H9 (cell line): ENCODE measurements at regions not wholly inside any gene's neighbourhood (a gene's known extent, or its start where the extent isn't known, plus 50 kb on each side); places are given as distances from the start of the nearest gene placed in this dataset.

Experiments used
- DNase-seq: peaks from one replicate; pipeline ENCODE4 v3.0.0-alpha.2; 2017
- H2AFZ ChIP-seq: one replicate; pipeline ENCODE4 v1.6.1; 2013; ENCODE audit warnings: mild to moderate bottlenecking, low read length, control low read depth, moderate library complexity
- H2AK5ac ChIP-seq: 2 replicates; pipeline ENCODE4 v1.6.1; 2013; ENCODE audit warnings: low read length, control low read depth, mixed read lengths; ENCODE audit not compliant: insufficient read length
- H2BK120ac ChIP-seq: one replicate; pipeline ENCODE4 v1.6.1; 2013; ENCODE audit warnings: low read depth, mild to moderate bottlenecking, low read length, control low read depth, inconsistent platforms; ENCODE audit not compliant: poor library complexity, severe bottlenecking
- H2BK12ac ChIP-seq: 2 replicates; pipeline ENCODE4 v1.6.1; 2013; ENCODE audit warnings: low read length, control low read depth, mixed read lengths, low read depth; ENCODE audit not compliant: insufficient read length
- H2BK15ac ChIP-seq: 2 replicates; pipeline ENCODE4 v1.6.1; 2013; ENCODE audit warnings: low read depth, low read length, control low read depth
- H2BK20ac ChIP-seq: one replicate; pipeline ENCODE4 v1.6.1; 2013; ENCODE audit warnings: low read depth, mild to moderate bottlenecking, low read length, control low read depth, inconsistent platforms; ENCODE audit not compliant: poor library complexity, severe bottlenecking
- H2BK5ac ChIP-seq: 2 replicates; pipeline ENCODE4 v1.6.1; 2013; ENCODE audit warnings: low read length, control low read depth, mixed read lengths; ENCODE audit not compliant: insufficient read length
- H3K14ac ChIP-seq: 2 replicates; pipeline ENCODE4 v1.6.1; 2013; ENCODE audit warnings: low read length, control low read depth; ENCODE audit not compliant: insufficient read depth
- H3K18ac ChIP-seq: 2 replicates; pipeline ENCODE4 v1.6.1; 2013; ENCODE audit warnings: low read depth, mild to moderate bottlenecking, mixed read lengths, low read length, control low read depth; ENCODE audit not compliant: insufficient read length
- H3K23ac ChIP-seq: 2 replicates; pipeline ENCODE4 v1.6.1; 2013; ENCODE audit warnings: low read length, control low read depth, mixed read lengths, low read depth; ENCODE audit not compliant: insufficient read length
- H3K23me2 ChIP-seq: 2 replicates; pipeline ENCODE4 v1.6.1; 2013; ENCODE audit warnings: low read depth, mild to moderate bottlenecking, mixed read lengths, low read length, control low read depth; ENCODE audit not compliant: insufficient read length, poor library complexity, severe bottlenecking
- H3K27ac ChIP-seq: 2 replicates; pipeline ENCODE4 v1.5.1; 2013; ENCODE audit warnings: low read length, control low read depth, mixed read lengths, low read depth; ENCODE audit not compliant: insufficient read length
- H3K27me3 ChIP-seq: 2 replicates; pipeline ENCODE4 v1.6.1; 2013; ENCODE audit warnings: low read length, control low read depth, inconsistent platforms; ENCODE audit not compliant: insufficient read depth
- H3K4ac ChIP-seq: 2 replicates; pipeline ENCODE4 v1.6.1; 2013; ENCODE audit warnings: low read depth, mild to moderate bottlenecking, control low read depth, inconsistent platforms, low read length, moderate library complexity
- H3K4me1 ChIP-seq: 2 replicates; pipeline ENCODE4 v1.6.1; 2013; ENCODE audit warnings: low read length, control low read depth, inconsistent platforms; ENCODE audit not compliant: insufficient read depth
- H3K4me2 ChIP-seq: 2 replicates; pipeline ENCODE4 v1.6.1; 2013; ENCODE audit warnings: low read length, control low read depth, mixed read lengths; ENCODE audit not compliant: insufficient read length, insufficient read depth
- H3K56ac ChIP-seq: 2 replicates; pipeline ENCODE4 v1.6.1; 2013; ENCODE audit warnings: low read depth, mild to moderate bottlenecking, mixed read lengths, low read length, control low read depth; ENCODE audit not compliant: insufficient read length
- H3K79me1 ChIP-seq: 2 replicates; pipeline ENCODE4 v1.6.1; 2013; ENCODE audit warnings: low read depth, mild to moderate bottlenecking, moderate library complexity, low read length, control low read depth, inconsistent platforms; ENCODE audit not compliant: insufficient read depth, poor library complexity, severe bottlenecking
- H3K79me2 ChIP-seq: 2 replicates; pipeline ENCODE4 v1.6.1; 2013; ENCODE audit warnings: low read length, control low read depth, inconsistent platforms; ENCODE audit not compliant: insufficient read depth
- H3K9ac ChIP-seq: 2 replicates; pipeline ENCODE4 v1.6.1; 2013; ENCODE audit warnings: low read length, control low read depth, mixed read lengths; ENCODE audit not compliant: insufficient read length; ENCODE audit errors: extremely low read depth
- H3K9me3 ChIP-seq: one replicate; pipeline ENCODE4 v1.6.1; 2013; ENCODE audit warnings: low read depth, low read length, inconsistent platforms; ENCODE audit not compliant: control insufficient read depth
- H3T11ph ChIP-seq: one replicate; pipeline ENCODE4 v1.6.1; 2013; ENCODE audit warnings: mild to moderate bottlenecking, low read length, control low read depth, inconsistent platforms
- H4K20me1 ChIP-seq: one replicate; pipeline ENCODE4 v1.6.1; 2013; ENCODE audit not compliant: control insufficient read depth, insufficient read length, insufficient read depth
- H4K5ac ChIP-seq: 2 replicates; pipeline ENCODE4 v1.6.1; 2013; ENCODE audit warnings: low read depth, mild to moderate bottlenecking, mixed read lengths, low read length, control low read depth; ENCODE audit not compliant: insufficient read length
- H4K8ac ChIP-seq: replicated peaks from 2 replicates; pipeline ENCODE4 v1.6.1; 2013; ENCODE audit warnings: low read length, control low read depth, mixed read lengths, low read depth; ENCODE audit not compliant: insufficient read length
- H4K91ac ChIP-seq: 2 replicates; pipeline ENCODE4 v1.6.1; 2013; ENCODE audit warnings: low read depth, mild to moderate bottlenecking, moderate library complexity, mixed read lengths, low read length, control low read depth; ENCODE audit not compliant: insufficient read length
- H3K27ac Mint-ChIP-seq, 3 experiments: 2 replicates in 2 of 3; 3 replicates in 1 of 3; pipeline ENCODE4 v1.8.0; 2020 to 2021; ENCODE audit warnings: mixed read lengths in 3 of 3, mild to moderate bottlenecking in 1 of 3, moderate library complexity in 1 of 3
- H3K27me3 Mint-ChIP-seq: 2 replicates; pipeline ENCODE4 v1.8.0; 2021; ENCODE audit warnings: low read depth, mild to moderate bottlenecking, moderate library complexity, mixed read lengths
- H3K36me3 Mint-ChIP-seq, 3 experiments: 2 replicates in 2 of 3; 3 replicates in 1 of 3; pipeline ENCODE4 v1.8.0; 2020 to 2021; ENCODE audit warnings: low read depth in 3 of 3, mixed read lengths in 3 of 3; ENCODE audit not compliant: insufficient read depth in 1 of 3
- H3K4me1 Mint-ChIP-seq, 2 experiments: 2 replicates each; pipeline ENCODE4 v1.8.0; 2020; ENCODE audit warnings: mixed read lengths in 2 of 2
- H3K4me3 Mint-ChIP-seq, 2 experiments: 2 replicates in 1 of 2; 3 replicates in 1 of 2; pipeline ENCODE4 v1.8.0; 2020 to 2021; ENCODE audit warnings: mild to moderate bottlenecking in 2 of 2, mixed read lengths in 2 of 2, moderate library complexity in 1 of 2
- H3K9me3 Mint-ChIP-seq, 2 experiments: 2 replicates in 1 of 2; 3 replicates in 1 of 2; pipeline ENCODE4 v1.8.0; 2020; ENCODE audit warnings: mild to moderate bottlenecking in 2 of 2, mixed read lengths in 2 of 2, moderate library complexity in 1 of 2
- WGBS: extraction: QIAGEN DNeasy Blood & Tissue Kit; methylation state at CpG from one replicate; pipeline ENCODE4 v1.1.7; 2013; ENCODE audit warnings: missing lambda C conversion rate, low lambda C conversion rate, mixed read lengths; ENCODE audit not compliant: insufficient read length; ENCODE audit errors: extremely low coverage; 5-methylcytosine and 5-hydroxymethylcytosine counted together
- TF ChIP-seq, protein P1 (sequence below): fragments of 200-600 bp; sonication (generic); conservative IDR thresholded peaks from 3 replicates; pipeline ENCODE4 v1.8.0; 2021; ENCODE audit warnings: antibody characterized with exemption, mild to moderate bottlenecking

- no peak overlapping the region for H2BK15ac ChIP-seq
- H4K20me1 ChIP-seq: no peaks in the 10 kb centered on the region
- no peak overlapping the region for H2BK5ac ChIP-seq
- H3K36me3 Mint-ChIP-seq: no peaks in the 10 kb centered on the region
- H3K79me1 ChIP-seq: no peaks in the 10 kb centered on the region
- H3K18ac ChIP-seq: no peak overlapping the region
- no peak overlapping the region for H3K27ac Mint-ChIP-seq
- H2BK12ac ChIP-seq: no peak overlapping the region
- no peak for DNase-seq
- no peaks in the 10 kb centered on the region for H3K4me1 ChIP-seq
- no peak overlapping the region for H2BK120ac ChIP-seq
- H2AFZ ChIP-seq: no peak overlapping the region
- H3K14ac ChIP-seq: no peak overlapping the region
- H3K9ac ChIP-seq: no peak overlapping the region
- H3K23me2 ChIP-seq: no peaks in the 10 kb centered on the region
- H3K4me2 ChIP-seq: no peak overlapping the region
- H2BK20ac ChIP-seq: no peak overlapping the region
- H3T11ph ChIP-seq: no peak overlapping the region
- H3K27ac ChIP-seq: no peak overlapping the region
- no peak overlapping the region for H2AK5ac ChIP-seq
- TF ChIP-seq, protein P1, sequence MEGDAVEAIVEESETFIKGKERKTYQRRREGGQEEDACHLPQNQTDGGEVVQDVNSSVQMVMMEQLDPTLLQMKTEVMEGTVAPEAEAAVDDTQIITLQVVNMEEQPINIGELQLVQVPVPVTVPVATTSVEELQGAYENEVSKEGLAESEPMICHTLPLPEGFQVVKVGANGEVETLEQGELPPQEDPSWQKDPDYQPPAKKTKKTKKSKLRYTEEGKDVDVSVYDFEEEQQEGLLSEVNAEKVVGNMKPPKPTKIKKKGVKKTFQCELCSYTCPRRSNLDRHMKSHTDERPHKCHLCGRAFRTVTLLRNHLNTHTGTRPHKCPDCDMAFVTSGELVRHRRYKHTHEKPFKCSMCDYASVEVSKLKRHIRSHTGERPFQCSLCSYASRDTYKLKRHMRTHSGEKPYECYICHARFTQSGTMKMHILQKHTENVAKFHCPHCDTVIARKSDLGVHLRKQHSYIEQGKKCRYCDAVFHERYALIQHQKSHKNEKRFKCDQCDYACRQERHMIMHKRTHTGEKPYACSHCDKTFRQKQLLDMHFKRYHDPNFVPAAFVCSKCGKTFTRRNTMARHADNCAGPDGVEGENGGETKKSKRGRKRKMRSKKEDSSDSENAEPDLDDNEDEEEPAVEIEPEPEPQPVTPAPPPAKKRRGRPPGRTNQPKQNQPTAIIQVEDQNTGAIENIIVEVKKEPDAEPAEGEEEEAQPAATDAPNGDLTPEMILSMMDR: no peak
- no peak overlapping the region for H4K91ac ChIP-seq
- no peaks in the 10 kb centered on the region for H3K79me2 ChIP-seq
- H3K4me1 Mint-ChIP-seq: peaks cover 4 to 10% of the 10 kb centered on the region in 2 experiments
- H3K56ac ChIP-seq: no peak overlapping the region
- H3K23ac ChIP-seq: no peak overlapping the region
- H4K8ac ChIP-seq: no peak overlapping the region
- H3K4ac ChIP-seq: no peak overlapping the region
- no peak overlapping the region for H4K5ac ChIP-seq
- no peaks in the 10 kb centered on the region for H3K9me3 Mint-ChIP-seq
- H3K4me3 Mint-ChIP-seq: no peak overlapping the region
- H3K27me3 ChIP-seq: no peaks in the 10 kb centered on the region
- H3K27me3 Mint-ChIP-seq: no peaks in the 10 kb centered on the region
- no peaks in the 10 kb centered on the region for H3K9me3 ChIP-seq
- WGBS: no CpG with 5 or more reads among the region's 1 CpG
These were observed 187.1 kb downstream of the LMO4 start for GRCh38 chr1:87515781-87516180.
